SJCRH30 (cell line): ENCODE measurements at regions not wholly inside any gene's neighbourhood (a gene's known extent, or its start where the extent isn't known, plus 50 kb on each side); places are given as distances from the start of the nearest gene placed in this dataset.

ENCODE experiments used
- DNase-seq, 2 experiments: peaks; one replicate each; pipeline ENCODE4 v3.0.0-alpha.2; 2015 to 2020
- H3K27ac ChIP-seq: fragments of 250-450 bp; sonication (Bioruptor Pico); 2 replicates; pipeline ENCODE4 v1.5.1; 2020; ENCODE audit warnings: mild to moderate bottlenecking, moderate library complexity
- H3K27me3 ChIP-seq: fragments of 250-450 bp; sonication (Bioruptor Pico); 2 replicates; pipeline ENCODE4 v1.5.1; 2020; ENCODE audit warnings: mild to moderate bottlenecking, moderate library complexity
- H3K36me3 ChIP-seq: fragments of 250-450 bp; sonication (Bioruptor Pico); 2 replicates; pipeline ENCODE4 v1.5.1; 2020; ENCODE audit warnings: mild to moderate bottlenecking, moderate library complexity
- H3K4me1 ChIP-seq: fragments of 250-450 bp; sonication (Bioruptor Pico); 2 replicates; pipeline ENCODE4 v1.5.1; 2020; ENCODE audit warnings: mild to moderate bottlenecking, moderate library complexity
- H3K4me3 ChIP-seq: fragments of 250-450 bp; sonication (Bioruptor Pico); 2 replicates; pipeline ENCODE4 v1.5.1; 2020; ENCODE audit warnings: mild to moderate bottlenecking, moderate library complexity
- H3K9me3 ChIP-seq: fragments of 250-450 bp; sonication (Bioruptor Pico); replicated peaks from 2 replicates; pipeline ENCODE4 v1.5.1; 2020; ENCODE audit warnings: mild to moderate bottlenecking, moderate library complexity

DNA sequence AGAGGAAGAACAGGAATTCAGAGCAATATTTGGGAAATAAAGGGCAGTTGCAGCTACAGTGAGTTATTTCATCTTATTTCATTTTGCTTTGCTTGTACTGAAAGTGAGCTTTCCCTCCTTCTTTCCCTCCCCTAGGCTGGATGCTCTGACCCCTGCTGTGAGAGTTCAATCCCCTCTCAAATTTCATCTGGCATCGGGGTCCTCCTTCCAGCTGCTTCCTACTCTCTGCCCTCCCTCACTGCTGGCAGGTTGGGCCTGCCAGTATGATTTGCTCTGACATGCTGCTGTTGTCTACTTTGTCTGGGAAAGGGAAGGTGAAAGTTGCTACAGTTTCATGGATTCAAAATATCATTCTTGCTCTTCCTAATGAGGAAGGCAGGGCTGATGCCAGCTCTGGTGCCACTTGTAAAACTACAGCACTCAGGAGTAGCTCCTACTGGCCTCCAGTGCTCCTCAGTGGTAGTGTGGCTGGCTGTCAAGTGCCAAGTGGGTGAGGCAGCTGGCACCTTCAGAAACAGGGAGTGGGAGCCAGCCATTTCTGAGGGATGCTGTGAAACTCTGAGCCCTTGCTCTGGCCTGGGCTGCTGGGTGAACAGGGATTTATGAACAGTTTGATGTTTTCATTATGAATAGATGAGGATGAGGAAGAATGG is 408.6 kb downstream of the HAPSTR1 start:
- Histone ChIP-seq H3K4me1 (no peaks in the 10 kb centered on the region), H3K36me3 (no peaks in the 10 kb centered on the region), H3K27me3 (no peaks in the 10 kb centered on the region), H3K9me3 (no peaks in the 10 kb centered on the region), H3K4me3 (no peak overlapping the region), H3K27ac (no peak overlapping the region)
- peak in 1 of 2 experiments; percentile 17 for DNase-seq

DNA sequence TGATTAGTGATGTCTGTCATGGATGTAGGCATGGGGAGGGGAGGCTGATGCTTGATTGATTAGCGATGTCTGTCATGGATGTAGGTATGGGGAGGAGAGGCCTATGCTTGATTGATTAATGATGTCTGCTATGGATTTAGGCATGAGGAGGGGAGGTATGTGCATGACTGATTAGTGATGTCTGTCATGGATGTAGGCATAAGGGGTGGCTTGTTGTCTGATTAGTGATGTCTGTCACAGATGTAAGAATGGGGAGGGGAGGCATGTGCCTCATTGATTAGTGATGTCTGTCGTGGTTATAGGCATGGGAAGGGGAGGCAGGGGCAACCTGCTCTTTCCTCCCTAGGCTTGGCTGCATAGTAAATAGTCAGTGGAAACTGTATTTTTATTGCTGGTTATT is 409.4 kb downstream of the HAPSTR1 start:
- Histone ChIP-seq H3K4me1 (no peaks in the 10 kb centered on the region), H3K27ac (no peak overlapping the region), H3K9me3 (no peaks in the 10 kb centered on the region), H3K36me3 (no peaks in the 10 kb centered on the region), H3K27me3 (no peaks in the 10 kb centered on the region), H3K4me3 (no peak overlapping the region)
- DNase-seq: no peak

DNA sequence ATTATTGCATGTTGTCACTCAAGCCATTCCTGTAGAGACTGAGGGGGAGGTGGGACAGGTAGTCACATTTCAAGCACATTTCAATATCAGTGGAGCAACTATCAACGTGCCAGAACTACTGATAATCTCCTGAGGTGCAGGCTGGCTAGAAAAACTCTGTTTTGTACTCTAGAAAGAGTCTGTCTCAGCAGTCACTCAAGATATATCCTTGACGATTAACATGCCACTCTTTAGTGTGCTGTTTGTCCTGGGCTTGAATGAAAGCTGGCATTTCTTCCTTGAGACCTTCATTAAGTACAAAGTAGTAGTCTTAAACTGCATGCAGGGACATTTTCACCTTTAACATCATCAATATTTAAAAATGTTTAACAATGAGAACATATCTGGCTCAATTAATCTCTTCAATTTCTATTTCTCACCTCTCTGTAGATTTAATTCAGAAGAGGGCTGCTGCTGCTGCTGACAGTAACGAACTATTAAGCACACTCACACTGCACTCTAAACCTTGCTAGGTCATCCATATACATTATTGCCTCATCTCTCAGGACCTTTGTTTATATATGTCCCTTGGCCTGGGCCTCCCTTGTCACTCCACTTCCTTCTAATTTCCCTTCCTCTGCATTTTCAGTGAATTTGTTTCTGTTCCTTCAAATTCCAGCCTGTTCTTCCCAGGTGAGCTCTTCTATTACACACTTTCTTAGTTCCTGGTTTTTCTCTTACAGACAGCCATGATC is 412.0 kb downstream of the HAPSTR1 start:
- Histone ChIP-seq H3K9me3 (no peaks in the 10 kb centered on the region), H3K4me3 (no peak overlapping the region), H3K4me1 (no peaks in the 10 kb centered on the region), H3K36me3 (no peaks in the 10 kb centered on the region), H3K27me3 (no peaks in the 10 kb centered on the region), H3K27ac (no peak overlapping the region)
- no peak for DNase-seq

DNA sequence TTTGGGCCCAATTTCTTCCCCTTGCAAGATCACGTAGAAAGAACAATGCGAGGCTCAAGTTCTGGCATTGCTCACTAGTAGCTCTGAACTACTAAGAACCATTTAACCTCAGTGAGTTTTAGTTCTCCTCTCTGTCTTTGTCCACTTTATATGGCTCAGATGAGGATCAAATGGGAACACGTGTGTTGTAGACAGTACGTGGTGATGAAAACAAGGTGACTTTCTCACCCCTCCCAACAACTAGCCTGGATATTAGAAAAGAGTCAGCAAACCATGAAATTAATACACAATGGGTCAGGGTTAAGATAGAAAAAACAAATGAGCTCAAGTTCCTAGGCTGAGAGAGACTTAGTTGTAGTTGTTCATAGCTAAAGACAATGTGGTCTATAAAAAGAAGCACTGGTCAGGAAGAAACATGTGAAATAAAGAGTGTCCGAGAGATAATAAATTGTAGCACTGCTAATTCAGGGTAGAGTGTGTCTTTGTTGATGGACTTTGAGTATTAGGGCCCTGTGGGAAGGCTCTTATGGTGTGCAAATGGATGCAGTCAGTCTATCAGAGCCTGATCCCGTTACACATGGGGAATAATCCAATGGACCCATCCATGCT is 417.0 kb downstream of the HAPSTR1 start:
- no peaks in the 10 kb centered on the region for H3K9me3 ChIP-seq
- DNase-seq: no peak

DNA sequence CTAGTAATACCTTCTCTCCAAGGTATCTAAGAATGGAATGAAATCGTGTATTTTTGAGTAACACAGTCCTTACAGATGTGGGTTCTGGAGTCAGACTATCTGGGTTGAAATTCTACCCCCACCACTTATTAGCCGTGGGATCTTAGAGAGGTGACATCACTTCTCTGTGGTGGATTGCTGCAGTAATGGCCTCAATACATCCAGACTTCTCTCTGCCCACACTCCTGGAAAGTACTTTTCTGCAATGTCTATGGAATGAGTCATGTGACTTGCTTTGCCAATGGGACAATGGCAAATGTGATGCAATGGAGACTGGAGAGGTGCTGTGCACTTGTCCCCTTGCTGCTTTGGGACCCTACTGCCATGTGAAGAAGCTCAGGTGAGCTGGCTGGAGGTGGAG is 418.2 kb downstream of the HAPSTR1 start:
- no peak for DNase-seq
- no peaks in the 10 kb centered on the region for H3K36me3 ChIP-seq
- no peaks in the 10 kb centered on the region for H3K27me3 ChIP-seq
- H3K9me3 ChIP-seq: no peaks in the 10 kb centered on the region
- H3K27ac ChIP-seq: no peak overlapping the region
- H3K4me3 ChIP-seq: no peak overlapping the region
- H3K4me1 ChIP-seq: no peaks in the 10 kb centered on the region

More for the DNA sequence above, 417.0 kb downstream of the HAPSTR1 start:
- no peaks in the 10 kb centered on the region for H3K36me3 ChIP-seq
- no peak overlapping the region for H3K4me3 ChIP-seq
- no peaks in the 10 kb centered on the region for H3K4me1 ChIP-seq
- no peak overlapping the region for H3K27ac ChIP-seq
- H3K27me3 ChIP-seq: no peaks in the 10 kb centered on the region

DNA sequence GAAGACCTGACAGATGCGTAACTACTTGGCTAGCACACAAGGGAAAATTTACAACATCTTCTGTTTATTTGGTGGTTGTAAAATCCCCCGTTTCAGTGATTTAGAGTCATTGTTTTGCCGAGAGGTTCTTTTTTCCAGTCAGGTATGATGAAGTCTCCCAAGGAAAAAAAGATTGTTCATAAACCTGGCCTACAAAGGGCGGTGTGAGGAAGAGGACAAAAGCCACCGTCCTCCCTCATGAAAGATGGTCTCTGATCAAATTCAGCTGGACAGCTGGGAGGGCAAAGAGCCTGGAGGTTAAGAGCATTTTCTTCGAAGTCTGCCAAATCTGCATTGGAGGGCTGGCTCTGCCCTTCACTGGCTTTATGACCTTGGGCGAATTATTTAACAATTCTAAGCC is 419.9 kb downstream of the HAPSTR1 start:
- Histone ChIP-seq H3K4me1 (no peaks in the 10 kb centered on the region), H3K9me3 (no peaks in the 10 kb centered on the region), H3K4me3 (no peak overlapping the region), H3K27me3 (no peaks in the 10 kb centered on the region; the same call in 1 of the 2 replicates), H3K27ac (no peak overlapping the region), H3K36me3 (no peaks in the 10 kb centered on the region)
- no peak for DNase-seq

DNA sequence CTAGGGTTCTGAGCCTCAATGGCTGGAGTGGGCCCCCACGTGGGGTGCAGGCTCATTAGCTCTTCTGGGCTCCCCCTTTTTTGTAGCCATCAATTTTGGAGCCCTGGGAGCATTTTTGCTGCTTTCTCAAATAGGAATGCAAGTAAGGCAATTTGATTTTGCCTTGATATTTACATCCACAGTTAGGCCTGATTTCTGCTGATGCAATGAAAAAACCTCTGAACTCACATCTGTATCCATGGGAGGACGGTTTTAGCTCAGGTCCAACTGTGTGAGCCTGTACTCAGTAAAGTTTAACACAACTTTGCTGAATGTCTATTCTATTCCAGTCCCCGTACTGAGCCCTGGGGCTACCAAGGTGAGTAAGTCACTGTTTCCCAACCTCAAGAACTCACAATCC is 425.0 kb downstream of the HAPSTR1 start:
- Histone ChIP-seq H3K4me1 (no peaks in the 10 kb centered on the region), H3K27ac (no peak overlapping the region), H3K36me3 (no peaks in the 10 kb centered on the region), H3K27me3 (no peaks in the 10 kb centered on the region; the same call in 1 of the 2 replicates), H3K9me3 (no peaks in the 10 kb centered on the region), H3K4me3 (no peak overlapping the region)
- no peak for DNase-seq

DNA sequence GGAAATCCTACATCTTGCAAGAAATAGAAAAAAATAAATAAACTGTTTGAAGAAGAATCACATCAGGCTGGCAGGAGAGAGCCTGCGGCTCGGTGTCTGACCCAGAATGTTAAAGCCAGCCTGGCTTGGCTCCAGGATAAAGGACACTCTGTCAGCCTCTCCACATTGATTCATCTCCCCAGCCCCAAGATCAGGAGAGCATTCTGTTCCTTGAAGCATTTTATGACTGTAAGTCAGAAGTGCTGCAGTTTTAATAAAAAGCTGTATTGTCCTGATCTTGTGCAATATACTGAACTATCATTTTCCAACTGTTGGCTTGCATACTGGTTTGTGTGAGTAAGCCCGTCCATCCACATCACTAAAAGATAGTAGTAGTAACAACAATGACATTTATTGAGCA is 426.6 kb downstream of the HAPSTR1 start:
- DNase-seq: no peak
- Histone ChIP-seq H3K27me3 (no peaks in the 10 kb centered on the region; the same call in 1 of the 2 replicates), H3K4me1 (no peaks in the 10 kb centered on the region)

DNA sequence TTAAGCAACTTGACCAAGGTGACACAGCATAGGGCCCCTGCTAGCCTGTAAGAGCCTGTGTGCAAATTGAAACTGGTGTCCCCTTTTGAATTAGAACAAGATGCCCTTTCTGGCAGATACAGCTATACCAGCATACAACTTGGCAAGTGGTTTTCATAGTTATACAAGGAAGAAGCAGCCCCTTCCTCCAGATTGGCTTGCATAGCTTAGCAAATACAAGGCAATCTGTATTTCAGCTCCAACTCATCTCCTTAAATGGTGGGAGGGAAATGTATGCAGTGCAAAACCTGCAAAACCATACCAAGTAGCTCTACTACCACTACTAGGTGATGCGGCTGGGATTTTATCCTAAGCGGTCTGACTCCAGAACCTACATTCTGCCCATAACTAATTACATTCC is 427.1 kb downstream of the HAPSTR1 start:
- DNase-seq: no peak
- Histone ChIP-seq H3K9me3 (no peaks in the 10 kb centered on the region), H3K27ac (no peak overlapping the region), H3K4me3 (no peak overlapping the region), H3K36me3 (no peaks in the 10 kb centered on the region), H3K4me1 (no peaks in the 10 kb centered on the region), H3K27me3 (no peaks in the 10 kb centered on the region; the same call in 1 of the 2 replicates)

More for the DNA sequence above, 426.6 kb downstream of the HAPSTR1 start:
- no peak overlapping the region for H3K4me3 ChIP-seq
- H3K9me3 ChIP-seq: no peaks in the 10 kb centered on the region
- no peaks in the 10 kb centered on the region for H3K36me3 ChIP-seq
- no peak overlapping the region for H3K27ac ChIP-seq

DNA sequence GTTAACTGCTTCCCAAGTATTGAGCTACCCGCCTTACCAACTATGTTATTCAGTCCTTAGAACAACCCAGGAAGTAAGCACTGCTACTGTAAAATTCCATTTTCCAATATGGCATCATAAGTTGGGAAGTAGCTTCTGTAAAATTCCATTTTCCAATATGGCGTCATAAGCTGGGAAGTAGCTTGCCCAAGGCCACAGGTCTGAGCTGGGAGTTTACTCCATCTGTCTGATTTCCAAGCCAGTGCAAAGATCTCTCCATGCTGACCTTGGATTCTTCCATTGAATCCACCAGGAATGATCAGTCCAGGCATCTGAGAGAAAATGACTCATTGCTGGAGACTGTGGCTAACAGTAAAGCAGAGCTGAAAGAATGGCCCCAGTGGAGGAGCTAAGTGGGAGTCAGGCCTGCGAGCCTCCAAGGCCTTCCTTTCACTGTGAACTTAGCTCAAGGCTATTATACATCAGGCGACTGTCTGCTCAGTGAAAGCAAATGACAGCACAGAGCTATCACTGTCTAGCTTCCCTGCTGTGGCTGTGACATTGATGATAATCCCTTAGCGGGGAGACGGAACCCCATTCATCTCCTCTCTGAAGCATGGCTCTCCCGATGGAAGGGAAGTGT is 430.4 kb downstream of the HAPSTR1 start:
- Histone ChIP-seq H3K4me3 (no peak overlapping the region), H3K4me1 (no peaks in the 10 kb centered on the region), H3K9me3 (no peaks in the 10 kb centered on the region), H3K36me3 (no peaks in the 10 kb centered on the region), H3K27me3 (no peaks in the 10 kb centered on the region), H3K27ac (no peak overlapping the region)
- DNase-seq: no peak

DNA sequence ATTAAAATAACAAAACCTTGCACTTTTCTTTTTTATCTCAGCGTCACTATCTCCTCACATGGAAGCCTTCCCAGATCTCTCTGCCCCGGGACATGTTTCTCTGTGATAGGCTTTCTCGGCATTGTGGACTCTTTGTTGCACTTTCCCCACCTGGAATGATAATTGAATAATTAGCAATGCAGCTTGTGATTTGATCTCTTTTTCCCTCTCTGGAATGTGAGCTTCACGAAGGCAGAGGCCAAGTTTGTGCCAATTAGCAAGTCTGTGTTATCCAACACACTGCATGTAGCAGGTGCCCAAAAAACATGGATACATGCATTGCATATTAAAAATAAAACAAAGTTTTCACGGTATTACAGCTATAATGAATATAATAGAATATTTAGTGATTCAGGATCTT is 431.2 kb downstream of the HAPSTR1 start:
- Histone ChIP-seq H3K4me3 (no peak overlapping the region), H3K27me3 (no peaks in the 10 kb centered on the region), H3K4me1 (no peaks in the 10 kb centered on the region), H3K36me3 (no peaks in the 10 kb centered on the region), H3K27ac (no peak overlapping the region), H3K9me3 (no peaks in the 10 kb centered on the region)
- DNase-seq: no peak

DNA sequence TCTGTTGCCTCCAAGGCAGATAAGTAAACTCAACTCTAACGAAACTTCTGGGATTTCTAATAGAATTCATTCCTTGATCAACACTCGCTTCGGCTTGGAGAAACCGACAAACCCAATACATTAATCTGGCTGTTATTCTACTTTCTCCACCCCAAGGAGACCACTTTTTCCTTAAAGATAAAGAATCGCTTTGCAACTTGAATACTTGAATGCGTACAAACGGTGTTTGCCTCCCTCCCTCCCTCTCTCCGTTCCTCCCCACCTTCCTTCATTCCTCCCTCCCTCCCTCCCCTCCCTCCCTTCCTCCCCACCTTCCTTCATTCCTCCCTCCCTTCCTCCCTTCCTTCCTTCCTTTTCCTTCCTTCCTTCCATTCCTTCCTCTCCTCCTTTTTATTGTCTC is 432.6 kb downstream of the HAPSTR1 start:
- Histone ChIP-seq H3K4me3 (no peak overlapping the region), H3K27ac (no peak overlapping the region)

DNA sequence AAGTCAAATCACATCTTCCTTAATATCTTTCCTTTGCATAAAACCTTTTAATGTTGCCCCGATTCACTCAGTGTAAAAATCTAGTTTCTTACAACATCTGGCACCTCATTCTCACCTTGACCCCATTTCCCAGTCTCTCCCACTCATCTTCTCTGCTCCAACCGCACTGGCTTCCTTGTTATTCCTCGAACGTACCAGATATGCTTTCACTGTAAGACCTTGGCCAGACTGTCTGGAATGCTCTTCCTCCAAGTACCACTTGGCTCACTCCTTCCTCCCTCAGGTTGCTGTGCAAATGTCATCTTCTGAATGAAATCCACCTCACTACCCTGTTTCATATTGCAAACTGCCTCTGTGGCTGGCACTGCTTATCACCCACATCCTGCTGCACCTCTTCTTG is 433.6 kb downstream of the HAPSTR1 start:
- Histone ChIP-seq H3K36me3 (no peaks in the 10 kb centered on the region), H3K9me3 (no peaks in the 10 kb centered on the region), H3K27me3 (no peaks in the 10 kb centered on the region), H3K27ac (no peak overlapping the region), H3K4me1 (no peaks in the 10 kb centered on the region), H3K4me3 (no peak overlapping the region)
- DNase-seq: no peak

More for the DNA sequence above, 432.6 kb downstream of the HAPSTR1 start:
- H3K4me1 ChIP-seq: no peaks in the 10 kb centered on the region
- DNase-seq: no peak
- no peaks in the 10 kb centered on the region for H3K36me3 ChIP-seq
- H3K27me3 ChIP-seq: no peaks in the 10 kb centered on the region
- no peaks in the 10 kb centered on the region for H3K9me3 ChIP-seq

DNA sequence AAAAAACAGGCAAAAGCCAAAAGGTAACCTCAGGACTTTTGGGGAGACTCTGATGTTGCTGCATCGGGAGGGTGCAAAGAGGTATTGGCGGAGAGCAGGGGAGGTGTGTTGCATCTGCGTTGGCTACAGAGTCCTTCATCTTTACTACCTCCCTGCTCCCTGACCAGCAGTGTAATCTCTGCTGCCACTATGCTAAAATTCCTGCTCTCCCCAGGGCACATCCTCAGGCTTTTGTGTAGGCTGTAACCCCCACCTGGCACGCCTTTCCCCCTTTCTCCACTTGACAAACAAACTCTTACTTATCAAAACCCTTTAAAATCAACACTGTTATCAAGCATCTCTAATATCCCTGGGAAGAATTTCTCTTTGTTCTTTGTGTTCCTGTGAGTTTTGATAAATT is 435.3 kb downstream of the HAPSTR1 start:
- no peak for DNase-seq
- no peaks in the 10 kb centered on the region for H3K36me3 ChIP-seq
- no peaks in the 10 kb centered on the region for H3K27me3 ChIP-seq
- H3K4me1 ChIP-seq: no peaks in the 10 kb centered on the region
- no peaks in the 10 kb centered on the region for H3K9me3 ChIP-seq
- no peak overlapping the region for H3K27ac ChIP-seq
- H3K4me3 ChIP-seq: no peak overlapping the region

DNA sequence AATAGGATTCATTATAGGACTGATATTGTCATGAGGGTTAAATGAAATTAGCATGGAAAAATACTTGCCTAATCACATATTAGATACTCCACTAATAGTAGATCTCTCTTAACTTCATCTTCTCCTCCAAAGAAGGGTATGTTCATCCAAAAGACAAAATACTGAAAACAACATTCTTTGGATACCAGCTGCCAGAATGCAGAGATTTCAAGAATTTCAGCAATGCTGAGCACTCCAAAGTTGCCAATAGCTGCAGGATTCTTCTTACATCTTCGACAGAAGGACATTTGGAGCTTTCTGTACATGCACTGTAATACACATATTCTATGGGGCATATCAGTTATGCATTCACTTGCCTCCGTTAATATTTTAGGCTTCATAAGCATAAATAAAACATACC is 436.5 kb downstream of the HAPSTR1 start:
- Histone ChIP-seq H3K27ac (no peak overlapping the region), H3K27me3 (no peaks in the 10 kb centered on the region), H3K4me3 (no peak overlapping the region), H3K4me1 (no peaks in the 10 kb centered on the region), H3K9me3 (no peaks in the 10 kb centered on the region), H3K36me3 (no peaks in the 10 kb centered on the region)
- DNase-seq: no peak
